HFFc6 (cell line): ENCODE measurements at regions not wholly inside any gene's neighbourhood (a gene's known extent, or its start where the extent isn't known, plus 50 kb on each side); places are given as distances from the start of the nearest gene placed in this dataset.
A peak's percentile ranks its signal among the peaks of the same experiment; 100 is the strongest.

ENCODE experiments used
- DNase-seq: peaks from one replicate; pipeline ENCODE4 v3.0.0-alpha.2; 2018
- H3K27ac Mint-ChIP-seq: 2 replicates; pipeline ENCODE4 v1.8.0; 2020; ENCODE audit warnings: mild to moderate bottlenecking, mixed read lengths
- H3K27me3 Mint-ChIP-seq: 2 replicates; pipeline ENCODE4 v1.8.0; 2021; ENCODE audit warnings: mild to moderate bottlenecking, moderate library complexity, mixed read lengths; ENCODE audit not compliant: insufficient read depth
- H3K36me3 Mint-ChIP-seq: 2 replicates; pipeline ENCODE4 v1.8.0; 2021; ENCODE audit warnings: low read depth, mixed read lengths
- H3K4me1 Mint-ChIP-seq: 2 replicates; pipeline ENCODE4 v1.8.0; 2020; ENCODE audit warnings: low read depth, mixed read lengths
- H3K4me3 Mint-ChIP-seq: 2 replicates; pipeline ENCODE4 v1.8.0; 2020; ENCODE audit warnings: mild to moderate bottlenecking, moderate library complexity, mixed read lengths
- H3K9me3 Mint-ChIP-seq: 2 replicates; pipeline ENCODE4 v1.8.0; 2020; ENCODE audit warnings: mild to moderate bottlenecking, mixed read lengths
- TF ChIP-seq, protein P1 (sequence below): fragments of 200-600 bp; sonication (generic); IDR thresholded peaks from 2 replicates; pipeline ENCODE4 v1.5.0; 2021; ENCODE audit warnings: antibody characterized with exemption, mild to moderate bottlenecking

DNA sequence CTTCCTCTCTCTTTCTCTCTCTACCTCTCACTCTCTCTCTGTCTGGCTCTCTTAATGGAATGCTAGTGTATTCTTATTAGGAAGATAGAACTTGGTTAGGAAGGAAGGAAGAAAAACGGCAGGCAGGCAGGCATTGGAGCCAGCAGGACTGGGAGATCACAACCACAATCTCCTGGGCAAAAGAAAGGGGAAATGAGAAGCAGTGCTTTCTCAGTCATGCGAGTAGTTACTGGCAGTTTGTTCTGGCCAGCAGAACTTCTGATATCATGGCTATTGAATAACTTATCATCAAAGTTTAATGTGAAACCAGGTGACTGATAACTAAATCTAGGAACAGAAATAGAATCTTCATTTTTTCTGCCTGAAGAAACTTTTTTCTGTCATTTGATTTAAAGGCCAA lies 60.9 kb upstream of the PAGE1 start:
- DNase-seq = no peak
- H3K9me3 Mint-ChIP-seq = no peaks in the 10 kb centered on the region
- no peak overlapping the region for H3K4me3 Mint-ChIP-seq
- H3K4me1 Mint-ChIP-seq = no peaks in the 10 kb centered on the region
- no peak overlapping the region for H3K27ac Mint-ChIP-seq
- TF ChIP-seq, protein P1, sequence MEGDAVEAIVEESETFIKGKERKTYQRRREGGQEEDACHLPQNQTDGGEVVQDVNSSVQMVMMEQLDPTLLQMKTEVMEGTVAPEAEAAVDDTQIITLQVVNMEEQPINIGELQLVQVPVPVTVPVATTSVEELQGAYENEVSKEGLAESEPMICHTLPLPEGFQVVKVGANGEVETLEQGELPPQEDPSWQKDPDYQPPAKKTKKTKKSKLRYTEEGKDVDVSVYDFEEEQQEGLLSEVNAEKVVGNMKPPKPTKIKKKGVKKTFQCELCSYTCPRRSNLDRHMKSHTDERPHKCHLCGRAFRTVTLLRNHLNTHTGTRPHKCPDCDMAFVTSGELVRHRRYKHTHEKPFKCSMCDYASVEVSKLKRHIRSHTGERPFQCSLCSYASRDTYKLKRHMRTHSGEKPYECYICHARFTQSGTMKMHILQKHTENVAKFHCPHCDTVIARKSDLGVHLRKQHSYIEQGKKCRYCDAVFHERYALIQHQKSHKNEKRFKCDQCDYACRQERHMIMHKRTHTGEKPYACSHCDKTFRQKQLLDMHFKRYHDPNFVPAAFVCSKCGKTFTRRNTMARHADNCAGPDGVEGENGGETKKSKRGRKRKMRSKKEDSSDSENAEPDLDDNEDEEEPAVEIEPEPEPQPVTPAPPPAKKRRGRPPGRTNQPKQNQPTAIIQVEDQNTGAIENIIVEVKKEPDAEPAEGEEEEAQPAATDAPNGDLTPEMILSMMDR = no peak
- H3K36me3 Mint-ChIP-seq = no peaks in the 10 kb centered on the region
- H3K27me3 Mint-ChIP-seq = peaks cover 9% of the 10 kb centered on the region

DNA sequence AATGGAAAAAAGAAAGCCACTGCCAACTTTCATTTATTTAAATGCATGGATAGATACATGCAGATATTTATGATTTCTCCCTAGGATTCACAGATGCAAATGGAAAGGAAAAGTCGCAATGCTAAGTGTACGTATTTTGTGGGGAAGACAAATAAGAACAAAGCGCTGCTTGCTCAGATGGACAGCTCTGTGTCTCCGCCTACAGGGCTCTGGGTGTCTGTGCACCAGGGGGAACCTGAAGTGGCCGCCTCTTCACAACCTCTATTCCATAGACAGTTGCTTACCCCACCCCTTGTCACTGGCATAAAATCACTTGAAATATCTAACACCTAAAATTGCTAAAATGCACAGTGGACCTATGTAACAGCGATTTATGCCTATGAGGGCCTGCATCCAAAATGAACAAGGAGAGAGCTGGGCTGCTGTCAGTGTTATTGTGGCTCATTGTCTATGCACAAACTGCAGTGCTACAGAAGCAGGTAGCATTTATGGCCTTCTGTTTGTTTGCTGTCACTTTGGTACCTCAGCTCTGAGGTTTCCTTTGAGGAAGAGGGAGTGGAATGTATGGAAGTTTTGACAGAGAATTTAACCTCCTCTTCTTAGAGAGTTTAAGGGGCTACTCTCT lies 58.6 kb upstream of the PAGE1 start:
- Mint-ChIP-seq H3K4me1 (no peaks in the 10 kb centered on the region), H3K27ac (no peak overlapping the region), H3K9me3 (no peaks in the 10 kb centered on the region), H3K27me3 (peaks cover 13% of the 10 kb centered on the region), H3K36me3 (no peaks in the 10 kb centered on the region), H3K4me3 (no peak overlapping the region)
- DNase-seq = no peak
- TF ChIP-seq, protein P1 = peak; percentile 67

DNA sequence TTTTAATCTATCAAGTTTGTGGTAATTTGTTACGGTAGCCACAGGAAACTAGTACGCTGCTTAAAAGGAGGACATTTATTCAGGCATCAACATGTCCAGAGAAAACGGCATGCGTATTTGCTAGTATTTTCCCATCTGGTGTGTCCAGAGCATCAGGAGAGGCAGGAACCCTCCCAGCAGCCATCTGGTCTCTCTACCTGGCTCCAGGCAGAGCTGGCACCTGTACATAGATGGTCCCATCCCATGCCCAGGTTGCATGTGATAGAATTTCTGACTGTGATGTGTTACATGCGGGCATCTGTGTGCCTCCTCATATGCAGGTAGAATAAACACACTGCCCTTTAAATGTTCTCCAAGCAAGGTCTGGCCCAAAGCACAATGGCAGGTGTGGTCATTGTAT lies 57.9 kb upstream of the PAGE1 start:
- Mint-ChIP-seq H3K36me3 (no peaks in the 10 kb centered on the region), H3K9me3 (no peaks in the 10 kb centered on the region), H3K4me3 (no peak overlapping the region), H3K27ac (no peak overlapping the region), H3K4me1 (no peaks in the 10 kb centered on the region), H3K27me3 (peaks cover 11% of the 10 kb centered on the region)
- DNase-seq = no peak
- TF ChIP-seq, protein P1 = no peak

DNA sequence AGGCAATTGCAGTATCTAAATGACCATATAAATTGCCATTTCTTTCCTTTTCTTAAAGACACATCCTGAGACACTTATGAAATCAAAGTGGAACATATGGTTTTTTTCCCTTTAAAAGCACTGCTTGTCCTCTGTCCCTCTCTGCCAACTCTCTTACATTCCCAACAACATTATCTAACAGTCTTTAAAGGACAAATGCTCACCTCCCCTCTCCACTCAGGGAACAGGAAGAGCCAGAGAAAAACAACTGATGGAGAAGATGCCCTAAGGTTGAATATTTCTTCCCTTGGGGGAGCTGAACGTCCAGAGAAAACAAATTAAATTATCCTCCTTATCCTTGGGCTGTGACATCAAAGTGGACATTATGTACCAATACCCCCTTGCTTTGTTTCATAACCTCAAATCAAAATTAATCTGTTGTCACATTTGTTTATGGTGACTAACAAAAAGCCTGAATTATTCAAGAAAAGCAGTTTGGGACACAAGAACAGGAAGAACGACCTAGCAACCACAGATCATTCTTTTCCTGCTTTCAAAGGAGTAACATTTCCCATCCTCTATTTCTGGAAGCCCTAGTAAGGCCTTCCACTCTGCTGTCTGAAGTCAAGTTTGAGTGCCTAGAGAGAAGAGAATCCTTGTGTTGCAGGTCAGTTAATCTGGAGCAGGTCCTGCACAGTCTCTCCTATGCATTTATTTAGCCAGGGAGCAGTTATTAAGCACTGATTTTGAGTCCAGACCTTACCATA lies 52.6 kb upstream of the PAGE1 start:
- Mint-ChIP-seq H3K9me3 (no peaks in the 10 kb centered on the region), H3K4me1 (no peaks in the 10 kb centered on the region), H3K27ac (no peak overlapping the region), H3K27me3 (peaks cover 9% of the 10 kb centered on the region; the same call in 1 of the 2 replicates), H3K36me3 (no peaks in the 10 kb centered on the region), H3K4me3 (no peak overlapping the region)
- TF ChIP-seq, protein P1 = no peak
- no peak for DNase-seq

DNA sequence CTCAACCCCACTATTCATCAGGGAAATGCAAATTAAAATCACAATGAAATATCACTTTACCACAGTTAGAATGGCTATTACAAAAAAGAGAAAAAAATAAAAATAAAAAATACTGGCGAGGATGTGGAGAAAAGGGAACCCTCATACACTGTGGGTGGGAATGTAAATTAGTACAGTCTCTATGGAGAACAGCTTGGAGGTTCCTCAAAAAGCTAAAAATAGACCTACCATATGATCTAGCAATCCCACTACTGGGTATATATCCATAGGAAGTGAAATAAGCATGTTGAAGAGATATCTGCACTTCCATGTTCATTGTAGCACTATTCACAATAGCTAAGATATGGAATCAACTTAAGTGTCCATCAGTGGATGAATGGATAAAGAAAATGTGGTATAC lies 50.5 kb upstream of the PAGE1 start:
- no peak for DNase-seq
- peaks cover 3% of the 10 kb centered on the region; the same call in 1 of the 2 replicates for H3K27me3 Mint-ChIP-seq
- H3K36me3 Mint-ChIP-seq = no peaks in the 10 kb centered on the region
- no peak overlapping the region for H3K4me3 Mint-ChIP-seq
- H3K27ac Mint-ChIP-seq = no peak overlapping the region
- TF ChIP-seq, protein P1 = no peak
- no peaks in the 10 kb centered on the region for H3K9me3 Mint-ChIP-seq
- H3K4me1 Mint-ChIP-seq = no peaks in the 10 kb centered on the region
